Right lobe of liver (tissue), 4 donors: ENCODE measurements at regions not wholly inside any gene's neighbourhood (a gene's known extent, or its start where the extent isn't known, plus 50 kb on each side); places are given as distances from the start of the nearest gene placed in this dataset.

ENCODE experiments used
- CTCF ChIP-seq, 4 donors: fragments of 200-600 bp in 3 of 4; fragments of 450-650 bp in 1 of 4; IDR thresholded peaks; one replicate each; pipeline versions ENCODE4 v1.5.1 to v1.8.0; 2016 to 2022; ENCODE audit warnings: antibody characterized with exemption in 4 of 4, mild to moderate bottlenecking in 2 of 4
- POLR2A ChIP-seq: fragments of 450-650 bp; IDR thresholded peaks from one replicate; pipeline ENCODE4 v1.6.1; 2017; ENCODE audit warnings: antibody characterized with exemption, mild to moderate bottlenecking
- donor health status: DM: no; HTN: no; CAD: no.
- donor health status: DM: no; HTN: no; CAD: no.
- donor health status: DM: no; HTN: yes; CAD: no.

- TF ChIP-seq CTCF (IDR thresholded peaks at IDR 0.05): no peak
- TF ChIP-seq POLR2A: no peak
Measured at GRCh38 chr5:82967072-82967471, 110.1 kb downstream of the TMEM167A start.
